ENCODE measurements at regions not wholly inside any gene's neighbourhood (a gene's known extent, or its start where the extent isn't known, plus 50 kb on each side); places are given as distances from the start of the nearest gene placed in this dataset.
"Not testable (repeated sequence)": the region's sequence is repeated elsewhere in the genome, so short reads cannot be mapped to it uniquely, and the experiment has no call there.

- no peak overlapping the region for H3K27ac Mint-ChIP-seq
- ATAC-seq (replicated peaks) (no peak), DNase-seq (no peak)
- H3K4me1 Mint-ChIP-seq = no peaks in the 10 kb centered on the region
- H3K27me3 Mint-ChIP-seq = no peaks in the 10 kb centered on the region
- H3K36me3 Mint-ChIP-seq = no peaks in the 10 kb centered on the region
- no peak overlapping the region for H3K4me3 Mint-ChIP-seq
- peaks cover 0 to 3% of the 10 kb centered on the region in 2 donors for H3K9me3 Mint-ChIP-seq
Observed at GRCh38 chr11:87660926-87661660, 514.1 kb downstream of the RAB38 start.

DNA sequence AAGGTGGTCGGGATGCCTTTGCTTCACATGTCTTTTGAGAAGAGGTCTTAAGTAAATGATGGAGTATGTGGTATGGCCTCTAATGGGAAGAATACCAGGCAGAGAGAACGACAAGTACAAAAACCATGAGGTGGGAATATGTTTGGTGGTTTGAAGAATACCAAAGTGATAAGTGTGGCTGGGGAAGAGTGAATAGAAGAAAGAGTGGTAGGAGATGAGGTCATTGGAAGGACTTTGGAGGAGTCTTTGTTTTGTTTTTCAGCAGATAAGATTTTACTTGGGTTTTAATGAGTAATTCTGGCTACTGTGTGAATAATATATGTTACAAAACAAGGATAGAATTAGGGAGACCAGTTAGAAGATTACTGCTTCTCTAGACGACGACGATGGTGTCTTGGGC lies 515.4 kb downstream of the RAB38 start:
- ATAC-seq (replicated peaks) (no peak), DNase-seq (no peak)
- Mint-ChIP-seq H3K36me3 (no peaks in the 10 kb centered on the region), H3K9me3 (peaks cover 6 to 7% of the 10 kb centered on the region in 2 donors), H3K4me3 (no peak overlapping the region), H3K27me3 (no peaks in the 10 kb centered on the region), H3K4me1 (no peaks in the 10 kb centered on the region), H3K27ac (no peak overlapping the region)

GRCh38 chr11:87645626-87646025 lies 529.6 kb downstream of the RAB38 start:
- DNase-seq (no peak), ATAC-seq (replicated peaks) (no peak)
- Mint-ChIP-seq H3K4me1 (no peaks in the 10 kb centered on the region), H3K9me3 (peaks cover 5 to 12% of the 10 kb centered on the region in 2 donors), H3K27me3 (no peaks in the 10 kb centered on the region), H3K4me3 (no peak overlapping the region), H3K36me3 (no peaks in the 10 kb centered on the region), H3K27ac (no peak overlapping the region)

- no peak for DNase-seq
- no peak overlapping the region for H3K4me3 Mint-ChIP-seq
- H3K9me3 Mint-ChIP-seq = peaks cover 4 to 8% of the 10 kb centered on the region in 2 donors
Observed at GRCh38 chr11:87639753-87640364, 535.4 kb downstream of the RAB38 start.

GRCh38 chr11:87635001-87635400 lies 540.2 kb downstream of the RAB38 start:
- no peak overlapping the region for H3K4me3 Mint-ChIP-seq
- H3K27me3 Mint-ChIP-seq = no peaks in the 10 kb centered on the region
- ATAC-seq (replicated peaks) (no peak), DNase-seq (no peak)
- H3K27ac Mint-ChIP-seq = no peak overlapping the region
- no peaks in the 10 kb centered on the region for H3K4me1 Mint-ChIP-seq
- H3K9me3 Mint-ChIP-seq = peaks cover 3% of the 10 kb centered on the region in 2 donors
- H3K36me3 Mint-ChIP-seq = no peaks in the 10 kb centered on the region

More at GRCh38 chr11:87639753-87640364, 535.4 kb downstream of the RAB38 start:
- H3K27me3 Mint-ChIP-seq = no peaks in the 10 kb centered on the region
- no peak for ATAC-seq (replicated peaks)
- no peaks in the 10 kb centered on the region for H3K36me3 Mint-ChIP-seq
- H3K27ac Mint-ChIP-seq = no peak overlapping the region
- no peaks in the 10 kb centered on the region for H3K4me1 Mint-ChIP-seq

- ATAC-seq (replicated peaks) (no peak), DNase-seq (no peak)
- H3K27ac Mint-ChIP-seq = no peak overlapping the region
- H3K4me1 Mint-ChIP-seq = no peaks in the 10 kb centered on the region
- H3K36me3 Mint-ChIP-seq = no peaks in the 10 kb centered on the region
- no peaks in the 10 kb centered on the region for H3K27me3 Mint-ChIP-seq
- H3K4me3 Mint-ChIP-seq = no peak overlapping the region
- H3K9me3 Mint-ChIP-seq = peaks cover 3% of the 10 kb centered on the region in 2 donors
Observed at GRCh38 chr11:87634331-87634730, 540.9 kb downstream of the RAB38 start.

- DNase-seq = no peak
- no peaks in the 10 kb centered on the region for H3K4me1 Mint-ChIP-seq
- no peaks in the 10 kb centered on the region for H3K27me3 Mint-ChIP-seq
- H3K27ac Mint-ChIP-seq = no peak overlapping the region
- peaks cover 0 to 5% of the 10 kb centered on the region in 2 donors for H3K9me3 Mint-ChIP-seq
- no peak overlapping the region for H3K4me3 Mint-ChIP-seq
- no peak for ATAC-seq (replicated peaks)
- H3K36me3 Mint-ChIP-seq = no peaks in the 10 kb centered on the region
Observed at GRCh38 chr11:87628957-87629356, 546.3 kb downstream of the RAB38 start.

DNA sequence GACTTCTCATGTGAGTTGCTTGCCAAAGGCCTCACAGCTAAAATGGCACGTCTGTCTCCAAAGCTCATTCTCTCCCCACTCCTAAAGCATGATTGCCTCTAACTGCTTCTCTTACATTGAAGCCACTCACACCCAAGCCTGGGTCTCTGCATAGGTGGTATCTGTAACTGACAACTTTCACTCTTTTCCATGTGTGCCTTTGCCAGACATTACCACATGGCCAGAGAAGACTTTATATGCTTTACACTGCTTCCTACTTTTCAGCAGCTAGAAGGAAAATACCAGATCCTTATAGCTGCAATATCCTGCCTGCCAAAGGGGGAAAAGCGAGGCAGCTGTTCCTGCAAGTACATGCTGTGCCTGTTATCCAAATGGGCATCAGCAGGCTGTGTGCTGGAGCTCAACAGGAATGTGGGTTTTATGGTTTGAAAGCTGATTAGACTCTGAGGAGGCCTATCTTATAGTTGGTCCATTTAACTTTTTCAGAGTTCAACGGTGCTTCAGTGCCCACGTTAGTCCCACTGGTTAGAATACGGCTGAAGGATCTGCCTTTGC lies 547.1 kb downstream of the RAB38 start:
- Mint-ChIP-seq H3K4me1 (no peaks in the 10 kb centered on the region), H3K4me3 (no peak overlapping the region), H3K9me3 (peaks cover 0 to 7% of the 10 kb centered on the region in 2 donors), H3K36me3 (no peaks in the 10 kb centered on the region), H3K27ac (no peak overlapping the region), H3K27me3 (no peaks in the 10 kb centered on the region)
- DNase-seq = no peak
- ATAC-seq (replicated peaks) = no peak

- not testable (repeated sequence) for H3K36me3 Mint-ChIP-seq; H3K27me3 Mint-ChIP-seq; H3K4me1 Mint-ChIP-seq; H3K9me3 Mint-ChIP-seq; H3K4me3 Mint-ChIP-seq; DNase-seq; ATAC-seq (replicated peaks); H3K27ac Mint-ChIP-seq
Observed at GRCh38 chr11:87623531-87624365, 551.5 kb downstream of the RAB38 start.

DNA sequence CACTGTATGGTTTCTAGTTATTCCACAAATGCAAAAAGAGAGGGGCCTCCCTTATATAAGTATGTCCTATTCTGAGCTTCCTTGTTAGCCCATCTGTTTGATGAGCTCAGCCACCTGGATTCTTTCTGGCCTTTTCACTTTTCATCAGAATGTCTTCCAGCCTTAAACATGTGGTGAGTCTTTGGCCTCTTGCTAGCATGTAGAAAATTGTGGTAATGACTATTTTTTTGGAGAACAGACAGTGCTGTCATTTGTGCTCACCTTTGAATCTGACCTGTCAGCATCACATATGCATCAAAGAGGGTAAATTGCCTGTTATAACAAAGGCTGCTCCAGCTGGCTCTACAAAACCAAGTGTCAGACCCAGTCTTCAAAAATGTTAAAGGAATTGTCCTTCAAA lies 558.7 kb downstream of the RAB38 start:
- H3K4me3 Mint-ChIP-seq = no peak overlapping the region
- no peak overlapping the region for H3K27ac Mint-ChIP-seq
- DNase-seq = no peak
- no peaks in the 10 kb centered on the region for H3K36me3 Mint-ChIP-seq
- H3K9me3 Mint-ChIP-seq = peaks cover 4 to 6% of the 10 kb centered on the region in 2 donors
- no peak for ATAC-seq (replicated peaks)
- H3K4me1 Mint-ChIP-seq = peaks cover 0 to 2% of the 10 kb centered on the region in 2 donors
- H3K27me3 Mint-ChIP-seq = no peaks in the 10 kb centered on the region

GRCh38 chr11:87604350-87604749 lies 566.6 kb downstream of the TMEM135 start:
- no peak for ATAC-seq (replicated peaks)
- no peak for DNase-seq

DNA sequence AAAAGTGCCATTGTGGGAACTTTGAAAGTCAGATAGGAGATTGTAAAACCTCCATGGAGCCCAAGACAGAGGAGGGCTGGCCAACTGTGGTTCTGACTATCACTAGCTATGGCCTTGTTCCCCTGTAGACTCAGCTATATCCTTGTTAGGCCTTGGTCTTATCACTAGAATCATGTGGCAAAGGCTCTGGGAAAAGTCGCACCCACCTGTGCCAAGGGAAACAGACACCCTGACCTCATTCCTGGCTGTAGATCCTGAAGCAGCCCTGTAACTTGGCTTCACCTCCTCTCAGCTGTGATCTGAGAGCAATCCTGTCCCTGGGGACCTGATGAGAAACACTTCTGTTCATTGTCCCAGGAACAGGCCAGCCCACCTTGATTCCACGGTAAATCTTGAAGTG lies 566.2 kb downstream of the TMEM135 start:
- Mint-ChIP-seq H3K36me3 (no peaks in the 10 kb centered on the region), H3K9me3 (no peaks in the 10 kb centered on the region), H3K27ac (no peak overlapping the region), H3K27me3 (no peaks in the 10 kb centered on the region), H3K4me3 (no peak overlapping the region), H3K4me1 (no peaks in the 10 kb centered on the region)
- ATAC-seq (replicated peaks) (no peak), DNase-seq (no peak)

More at GRCh38 chr11:87604350-87604749, 566.6 kb downstream of the TMEM135 start:
- H3K4me3 Mint-ChIP-seq = no peak overlapping the region
- H3K4me1 Mint-ChIP-seq = no peaks in the 10 kb centered on the region
- H3K9me3 Mint-ChIP-seq = no peaks in the 10 kb centered on the region
- H3K27ac Mint-ChIP-seq = no peak overlapping the region
- H3K36me3 Mint-ChIP-seq = no peaks in the 10 kb centered on the region
- H3K27me3 Mint-ChIP-seq = no peaks in the 10 kb centered on the region

DNA sequence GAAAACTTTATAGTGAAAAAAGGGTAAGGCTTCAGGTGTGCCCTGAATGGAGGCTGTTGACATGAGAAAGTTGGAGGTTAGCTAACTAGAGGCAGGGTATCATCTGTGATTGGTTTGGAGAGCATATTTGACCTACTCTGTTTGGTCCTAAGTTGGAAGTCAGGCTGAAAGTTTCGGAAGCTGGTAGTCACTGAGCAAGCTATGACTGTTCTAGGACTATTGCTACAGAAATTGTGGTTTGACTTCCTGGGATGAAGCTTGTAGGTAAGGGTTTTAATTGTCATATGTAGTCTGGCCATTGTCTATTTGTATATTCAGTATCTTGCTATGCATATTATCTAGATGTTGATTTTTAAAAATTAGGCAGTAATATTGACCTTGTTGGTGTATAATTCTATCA lies 565.0 kb downstream of the TMEM135 start:
- no peak overlapping the region for H3K27ac Mint-ChIP-seq
- ATAC-seq (replicated peaks) (no peak), DNase-seq (no peak)
- H3K27me3 Mint-ChIP-seq = no peaks in the 10 kb centered on the region
- H3K4me1 Mint-ChIP-seq = no peaks in the 10 kb centered on the region
- H3K4me3 Mint-ChIP-seq = no peak overlapping the region
- H3K36me3 Mint-ChIP-seq = no peaks in the 10 kb centered on the region
- no peaks in the 10 kb centered on the region for H3K9me3 Mint-ChIP-seq

DNA sequence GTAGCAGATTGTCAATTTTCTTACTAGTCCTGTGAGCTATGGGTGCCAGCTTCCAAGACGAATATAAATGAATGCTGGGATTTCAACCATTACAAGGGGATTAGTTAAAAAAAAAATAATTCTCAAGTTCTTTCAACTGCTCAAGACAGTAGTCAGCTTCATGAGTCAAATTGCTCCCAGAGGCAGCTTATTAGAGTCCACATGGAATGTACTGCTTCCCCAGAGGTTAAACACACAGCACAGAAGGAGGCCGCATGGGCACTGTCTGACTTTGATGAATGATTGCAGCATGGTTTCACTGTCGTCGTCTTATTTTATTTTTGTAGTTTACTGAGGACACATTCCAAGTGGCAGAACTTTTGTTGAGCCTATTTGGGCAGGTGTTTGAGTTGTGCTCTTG lies 563.2 kb downstream of the TMEM135 start:
- H3K27me3 Mint-ChIP-seq = no peaks in the 10 kb centered on the region
- no peak overlapping the region for H3K27ac Mint-ChIP-seq
- DNase-seq (no peak), ATAC-seq (replicated peaks) (no peak)
- H3K9me3 Mint-ChIP-seq = peaks cover 0 to 5% of the 10 kb centered on the region in 2 donors
- no peak overlapping the region for H3K4me3 Mint-ChIP-seq
- no peaks in the 10 kb centered on the region for H3K4me1 Mint-ChIP-seq
- H3K36me3 Mint-ChIP-seq = no peaks in the 10 kb centered on the region

Data from stimulated activated naive B cell treated with anti-CD40 and anti-IgM and Interleukin-4, amounts not matched to agents 10 μg/mL and 1 μg/mL and 100 μg/mL, for 72 hours (primary cell).